IMR-90 (cell line): ENCODE measurements at regions not wholly inside any gene's neighbourhood (a gene's known extent, or its start where the extent isn't known, plus 50 kb on each side); places are given as distances from the start of the nearest gene placed in this dataset.
"Not testable (repeated sequence)": the region's sequence is repeated elsewhere in the genome, so short reads cannot be mapped to it uniquely, and the experiment has no call there.

Experiments
- ATAC-seq: fragments of 200-7000 bp; cut with Tn5 transposase; 2 replicates; pipeline ENCODE4 v1.9.1; 2020; ENCODE audit warnings: low read depth, mild to moderate bottlenecking, moderate library complexity
- BruUV-seq: library from RNA; stranded (reverse); fragments of 400-500 nt; replicated peaks from 2 replicates; lab custom pipeline; 2021; lab: Mats Ljungman, UMichigan
- CTCF ChIA-PET: fragments of 300-600 bp; formaldehyde crosslinking; extraction: SDS; loops from one replicate; lab custom pipeline; 2021; ENCODE audit warnings: antibody characterized with exemption; lab: Yijun Ruan, JAX
- POLR2A ChIA-PET: fragments of 300-600 bp; sonication (Branson Sonifier 250); formaldehyde crosslinking; loops from one replicate; lab custom pipeline; 2022; ENCODE audit warnings: antibody characterized with exemption; ENCODE audit not compliant: unreplicated experiment; lab: Charles Lee
- DNase-seq: peaks from one replicate; pipeline ENCODE4 v3.0.0; 2013
- H2AFZ ChIP-seq: replicated peaks from 2 replicates; pipeline ENCODE3; 2013; ENCODE audit warnings: low read length, mild to moderate bottlenecking; ENCODE audit not compliant: poor library complexity
- H2AK5ac ChIP-seq: 2 replicates; pipeline ENCODE4 v1.6.1; 2013; ENCODE audit warnings: low read depth, low read length, inconsistent platforms
- H2AK9ac ChIP-seq: replicated peaks from 2 replicates; pipeline ENCODE3; 2013; ENCODE audit warnings: mild to moderate bottlenecking, low read depth, low read length, moderate library complexity; ENCODE audit not compliant: poor library complexity
- H2BK120ac ChIP-seq: 2 replicates; pipeline ENCODE4 v1.6.1; 2013; ENCODE audit warnings: low read depth, low read length, inconsistent platforms
- H2BK15ac ChIP-seq: 3 replicates; pipeline ENCODE4 v1.6.1; 2013; ENCODE audit warnings: low read depth, low read length, inconsistent platforms
- H2BK20ac ChIP-seq: 2 replicates; pipeline ENCODE4 v1.6.1; 2013; ENCODE audit warnings: low read depth, mild to moderate bottlenecking, inconsistent platforms, low read length, moderate library complexity
- H2BK5ac ChIP-seq: 2 replicates; pipeline ENCODE4 v1.6.1; 2013; ENCODE audit warnings: mild to moderate bottlenecking, low read depth, low read length, inconsistent platforms; ENCODE audit not compliant: poor library complexity, severe bottlenecking
- H3K14ac ChIP-seq: replicated peaks from 2 replicates; pipeline ENCODE4 v1.6.1; 2013; ENCODE audit warnings: low read depth, low read length, inconsistent platforms
- H3K18ac ChIP-seq: 2 replicates; pipeline ENCODE4 v1.6.1; 2013; ENCODE audit warnings: low read depth, low read length, control low read depth
- H3K23ac ChIP-seq: 2 replicates; pipeline ENCODE4 v1.6.1; 2013; ENCODE audit warnings: low read depth, low read length, inconsistent platforms
- H3K27ac ChIP-seq: 2 replicates; pipeline ENCODE4 v1.5.1; 2013; ENCODE audit warnings: mild to moderate bottlenecking, control low read depth, low read length; ENCODE audit not compliant: insufficient read depth
- H3K27me3 ChIP-seq: 2 replicates; pipeline ENCODE4 v1.6.1; 2013; ENCODE audit warnings: low read length; ENCODE audit not compliant: control insufficient read depth, insufficient read depth
- H3K36me3 ChIP-seq: 2 replicates; pipeline ENCODE4 v1.6.1; 2013; ENCODE audit warnings: low read length, mixed read lengths; ENCODE audit not compliant: control insufficient read depth, insufficient read depth
- H3K4ac ChIP-seq: 2 replicates; pipeline ENCODE4 v1.6.1; 2013; ENCODE audit warnings: low read depth, low read length, inconsistent platforms
- H3K4me1 ChIP-seq: 2 replicates; pipeline ENCODE4 v1.6.1; 2013; ENCODE audit warnings: low read length, mixed read lengths; ENCODE audit not compliant: control insufficient read depth, insufficient read depth
- H3K4me2 ChIP-seq: 2 replicates; pipeline ENCODE4 v1.6.1; 2013; ENCODE audit warnings: low read depth, mild to moderate bottlenecking, control low read depth, low read length, moderate library complexity
- H3K4me3 ChIP-seq: 2 replicates; pipeline ENCODE4 v1.5.1; 2013; ENCODE audit warnings: low read depth, mild to moderate bottlenecking, control low read depth, low read length, moderate library complexity; ENCODE audit not compliant: insufficient read depth
- H3K56ac ChIP-seq: 2 replicates; pipeline ENCODE4 v1.6.1; 2013; ENCODE audit warnings: low read length, inconsistent platforms; ENCODE audit not compliant: insufficient read depth; ENCODE audit errors: extremely low read depth
- H3K79me1 ChIP-seq, 2 experiments: 2 replicates each; pipeline ENCODE4 v1.6.1; 2013; ENCODE audit warnings: low read length in 2 of 2, inconsistent platforms in 1 of 2, low read depth in 1 of 2
- H3K9ac ChIP-seq: 2 replicates; pipeline ENCODE4 v1.6.1; 2013; ENCODE audit warnings: low read depth, low read length, control low read depth
- H3K9me1 ChIP-seq: 2 replicates; pipeline ENCODE4 v1.6.1; 2013; ENCODE audit warnings: low read length, inconsistent platforms; ENCODE audit not compliant: insufficient read depth
- H3K9me3 ChIP-seq: 2 replicates; pipeline ENCODE4 v1.6.1; 2013; ENCODE audit warnings: low read length; ENCODE audit not compliant: control insufficient read depth, insufficient read depth
- H4K20me1 ChIP-seq: 2 replicates; pipeline ENCODE4 v1.6.1; 2013; ENCODE audit warnings: low read length, inconsistent platforms; ENCODE audit not compliant: insufficient read depth
- H4K5ac ChIP-seq: 2 replicates; pipeline ENCODE4 v1.6.1; 2013; ENCODE audit warnings: mild to moderate bottlenecking, low read depth, low read length, control low read depth
- H4K8ac ChIP-seq, 2 experiments: 2 replicates each; pipeline ENCODE4 v1.6.1; 2013; ENCODE audit warnings: low read depth in 2 of 2, low read length in 2 of 2, control low read depth in 1 of 2, inconsistent platforms in 1 of 2
- H4K91ac ChIP-seq: 2 replicates; pipeline ENCODE4 v1.6.1; 2013; ENCODE audit warnings: low read depth, low read length, inconsistent platforms; ENCODE audit not compliant: insufficient read depth
- CEBPB ChIP-seq: IDR thresholded peaks from 2 replicates; pipeline ENCODE4 v1.6.1; 2012; ENCODE audit warnings: low read depth, low read length, improper control_type of control experiment
- RCOR1 ChIP-seq: IDR thresholded peaks from 2 replicates; pipeline ENCODE4 v1.6.1; 2012; ENCODE audit warnings: mild to moderate bottlenecking, low read length, improper control_type of control experiment; ENCODE audit not compliant: insufficient replicate concordance
- RFX5 ChIP-seq: IDR thresholded peaks from 2 replicates; pipeline ENCODE4 v1.8.0; 2012; ENCODE audit warnings: low read depth, mild to moderate bottlenecking, low read length, moderate library complexity
- WGBS, 2 experiments: methylation state at CpG; one replicate each; pipeline versions ENCODE4 v1.1.5 to v1.1.7; 2013; ENCODE audit warnings: missing lambda C conversion rate in 2 of 2; ENCODE audit not compliant: insufficient read length in 1 of 2; ENCODE audit errors: extremely low coverage in 2 of 2; 5-methylcytosine and 5-hydroxymethylcytosine counted together
- dilution Hi-C: fragments of 300-500 bp; cut with HindIII; formaldehyde crosslinking; loops from one replicate; pipeline ENCODE4 v1.14.3; 2018; ENCODE audit warnings: low sequenced_read_pairs; ENCODE audit not compliant: unreplicated experiment
- in situ Hi-C: fragments of 300-500 bp; cut with MboI; formaldehyde crosslinking; loops from 3 replicates; pipeline ENCODE4 v1.14.3; 2019; ENCODE audit warnings: low sequenced_read_pairs, inconsistent platforms, mixed read lengths
- intact Hi-C: fragments of 100-400 bp; cut with micrococcal nuclease; formaldehyde crosslinking; loops from 2 replicates; pipeline ENCODE4 v1.10.0; 2022

DNA sequence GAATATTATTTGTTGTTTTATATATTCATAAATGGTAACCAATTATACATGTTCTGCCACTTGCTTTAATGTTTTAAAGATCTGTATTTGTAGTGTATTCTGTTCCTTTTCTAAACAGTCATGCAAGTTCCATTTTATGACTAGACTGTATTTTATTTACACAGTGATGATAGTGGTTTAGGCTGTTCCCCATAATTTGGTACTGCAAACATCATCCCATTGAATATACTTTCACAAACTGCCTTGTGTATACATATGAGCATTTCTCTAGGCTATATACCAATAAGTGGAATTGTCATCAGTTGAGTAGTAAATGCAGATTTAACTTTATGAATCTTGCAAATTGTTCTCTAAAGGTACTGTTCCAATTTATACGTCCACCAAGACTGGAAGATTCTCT, 738.0 kb downstream of the EPHA7 start:
- no peaks in the 10 kb centered on the region for H3K9me1 ChIP-seq
- H3K4ac ChIP-seq = no peak overlapping the region
- H4K5ac ChIP-seq = no peak overlapping the region
- no CpG with 5 or more reads among the region's 1 CpG for WGBS, 2 experiments
- H2BK20ac ChIP-seq = no peak overlapping the region
- intact Hi-C loops (no loop called here), dilution Hi-C loops (no loop called here), in situ Hi-C loops (no loop called here)
- no TSS peak for BruUV-seq
- H4K91ac ChIP-seq = no peak overlapping the region
- H2BK15ac ChIP-seq = no peak overlapping the region
- no peak overlapping the region for H3K14ac ChIP-seq
- H2AFZ ChIP-seq = no peak overlapping the region
- TF ChIP-seq CEBPB = no peak
- TF ChIP-seq RFX5 = no peak
- no peak for TF ChIP-seq RCOR1
- H3K18ac ChIP-seq = no peak overlapping the region
- H2AK9ac ChIP-seq = no peak overlapping the region
- no peak for ATAC-seq
- H3K23ac ChIP-seq = no peak overlapping the region
- POLR2A ChIA-PET = no interaction called here
- no peak overlapping the region for H2BK120ac ChIP-seq
- no peak overlapping the region for H3K4me2 ChIP-seq
- no peak overlapping the region for H3K9ac ChIP-seq
- no peaks in the 10 kb centered on the region for H4K20me1 ChIP-seq
- H2BK5ac ChIP-seq = no peak overlapping the region
- CTCF ChIA-PET = no interaction called here
- no peak overlapping the region for H2AK5ac ChIP-seq
- no peak for DNase-seq
- H3K4me1 ChIP-seq = no peaks in the 10 kb centered on the region
- H3K27ac ChIP-seq = no peak overlapping the region
- no peaks in the 10 kb centered on the region for H3K9me3 ChIP-seq
- no peaks in the 10 kb centered on the region for H3K36me3 ChIP-seq
- no peak overlapping the region for H3K56ac ChIP-seq
- no peak overlapping the region for H3K4me3 ChIP-seq
- H4K8ac ChIP-seq = no peak overlapping the region
- no peaks in the 10 kb centered on the region for H3K27me3 ChIP-seq
- H3K79me1 ChIP-seq = no peaks in the 10 kb centered on the region

DNA sequence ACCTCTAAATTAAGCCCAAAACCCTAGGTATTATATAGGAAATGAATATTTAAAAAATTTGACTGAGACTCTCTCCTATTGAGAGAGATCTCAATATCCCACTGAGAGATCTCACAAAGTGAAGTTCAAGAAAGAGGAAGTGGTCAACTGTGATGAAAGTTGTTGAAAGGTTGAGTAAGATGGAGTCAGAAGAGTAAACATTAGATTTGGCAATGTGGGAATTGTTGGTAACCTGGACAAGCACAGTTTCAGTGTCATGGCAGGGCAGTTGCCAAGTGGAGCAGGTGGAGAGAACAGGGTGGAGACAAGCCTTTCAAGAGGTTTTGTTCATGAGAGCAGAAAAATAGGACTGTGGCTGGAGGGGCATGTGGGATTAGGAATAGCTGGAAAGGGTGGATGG, 747.9 kb downstream of the EPHA7 start:
- H2BK120ac ChIP-seq, in situ Hi-C loops, ATAC-seq, H4K8ac ChIP-seq, H2AFZ ChIP-seq, CTCF ChIA-PET, dilution Hi-C loops, H3K4ac ChIP-seq, H3K14ac ChIP-seq, H2AK9ac ChIP-seq, H3K9me3 ChIP-seq, H3K9ac ChIP-seq, H3K79me1 ChIP-seq, H3K9me1 ChIP-seq, DNase-seq, H3K4me2 ChIP-seq, H3K27me3 ChIP-seq, H2BK15ac ChIP-seq, H2AK5ac ChIP-seq, H3K27ac ChIP-seq, H4K91ac ChIP-seq, H2BK20ac ChIP-seq, H2BK5ac ChIP-seq, POLR2A ChIA-PET, H3K18ac ChIP-seq, H3K23ac ChIP-seq, intact Hi-C loops, BruUV-seq, H4K5ac ChIP-seq, H3K4me1 ChIP-seq, H4K20me1 ChIP-seq, H3K4me3 ChIP-seq, H3K36me3 ChIP-seq, H3K56ac ChIP-seq: not testable (repeated sequence)
